Gastroesophageal sphincter (tissue), 3 donors: ENCODE measurements at regions not wholly inside any gene's neighbourhood (a gene's known extent, or its start where the extent isn't known, plus 50 kb on each side); places are given as distances from the start of the nearest gene placed in this dataset.

Experiments used
- POLR2A ChIP-seq, 2 donors: fragments of 450-650 bp; IDR thresholded peaks; one replicate each; pipeline ENCODE4 v1.6.1; 2017; ENCODE audit warnings: antibody characterized with exemption in 2 of 2, mild to moderate bottlenecking in 2 of 2, moderate library complexity in 1 of 2
- TF ChIP-seq, protein P1 (sequence below), 4 experiments: fragments of 200-600 bp in 2 of 4; fragments of 450-650 bp in 2 of 4; sonication (generic) in 1 of 4; IDR thresholded peaks; one replicate each; pipeline ENCODE4 v1.5.1; 2017 to 2019; ENCODE audit warnings: antibody characterized with exemption in 4 of 4, mild to moderate bottlenecking in 2 of 4, moderate library complexity in 2 of 4

DNA sequence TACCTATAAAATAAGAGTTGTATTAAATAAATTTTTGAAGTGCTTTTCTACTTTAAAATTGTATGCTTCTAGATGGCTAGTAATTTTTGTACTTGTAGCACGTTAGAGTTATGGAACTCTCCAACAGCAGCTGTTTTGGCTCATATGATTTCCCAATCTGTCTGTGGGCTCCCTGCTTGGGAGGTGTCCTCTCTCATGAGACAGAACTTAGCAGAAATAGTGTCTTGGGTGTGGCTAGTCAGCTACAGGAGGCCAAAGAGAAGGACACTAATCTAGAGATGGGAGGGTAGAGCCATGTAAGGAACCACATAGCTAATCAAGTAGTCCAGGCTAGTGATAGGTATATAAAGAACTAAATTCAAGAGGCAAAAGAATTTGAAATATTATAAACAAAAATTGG lies 78.4 kb upstream of the DAB2 start:
- TF ChIP-seq, protein P1, sequence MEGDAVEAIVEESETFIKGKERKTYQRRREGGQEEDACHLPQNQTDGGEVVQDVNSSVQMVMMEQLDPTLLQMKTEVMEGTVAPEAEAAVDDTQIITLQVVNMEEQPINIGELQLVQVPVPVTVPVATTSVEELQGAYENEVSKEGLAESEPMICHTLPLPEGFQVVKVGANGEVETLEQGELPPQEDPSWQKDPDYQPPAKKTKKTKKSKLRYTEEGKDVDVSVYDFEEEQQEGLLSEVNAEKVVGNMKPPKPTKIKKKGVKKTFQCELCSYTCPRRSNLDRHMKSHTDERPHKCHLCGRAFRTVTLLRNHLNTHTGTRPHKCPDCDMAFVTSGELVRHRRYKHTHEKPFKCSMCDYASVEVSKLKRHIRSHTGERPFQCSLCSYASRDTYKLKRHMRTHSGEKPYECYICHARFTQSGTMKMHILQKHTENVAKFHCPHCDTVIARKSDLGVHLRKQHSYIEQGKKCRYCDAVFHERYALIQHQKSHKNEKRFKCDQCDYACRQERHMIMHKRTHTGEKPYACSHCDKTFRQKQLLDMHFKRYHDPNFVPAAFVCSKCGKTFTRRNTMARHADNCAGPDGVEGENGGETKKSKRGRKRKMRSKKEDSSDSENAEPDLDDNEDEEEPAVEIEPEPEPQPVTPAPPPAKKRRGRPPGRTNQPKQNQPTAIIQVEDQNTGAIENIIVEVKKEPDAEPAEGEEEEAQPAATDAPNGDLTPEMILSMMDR (IDR thresholded peaks at IDR 0.05): no peak
- no peak for TF ChIP-seq POLR2A (IDR thresholded peaks at IDR 0.05)
